ENCODE measurements at regions not wholly inside any gene's neighbourhood (a gene's known extent, or its start where the extent isn't known, plus 50 kb on each side); places are given as distances from the start of the nearest gene placed in this dataset.
"Not testable (repeated sequence)": the region's sequence is repeated elsewhere in the genome, so short reads cannot be mapped to it uniquely, and the experiment has no call there.

DNA sequence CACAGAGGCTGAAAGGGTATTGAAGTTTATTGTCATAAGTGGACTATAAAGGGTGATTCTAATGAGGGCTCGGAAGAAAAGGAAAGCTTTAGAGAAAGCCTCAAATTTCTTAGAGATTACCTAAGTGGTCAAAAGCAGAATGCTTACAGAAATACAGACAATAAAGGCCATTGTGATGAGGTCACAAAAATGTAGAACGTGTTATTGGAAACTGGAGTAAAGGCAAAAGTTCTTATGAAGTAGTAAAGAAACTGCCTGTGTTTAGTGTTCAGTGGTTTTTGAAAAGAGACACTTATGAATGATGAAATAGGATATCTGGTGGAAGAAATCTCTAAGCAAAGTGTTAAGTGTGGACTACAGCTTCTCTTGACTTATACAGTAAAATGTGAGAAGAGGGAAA, 726.9 kb downstream of the DNAH5 start:
- H3K36me3 ChIP-seq (ENCODE audit: insufficient read depth, low read length): no peaks in the 10 kb centered on the region
- no peak overlapping the region for H3K27ac ChIP-seq (ENCODE audit: low read depth, low read length)
- ChIA-PET CTCF (no interaction called here), POLR2A (no interaction called here)
- H3K36me3 Mint-ChIP-seq: no peaks in the 10 kb centered on the region
- no peaks in the 10 kb centered on the region for H3K4me1 ChIP-seq (ENCODE audit: insufficient read depth, low read length)
- H3K4me3 Mint-ChIP-seq: no peak overlapping the region
- no peaks in the 10 kb centered on the region for H3K9me3 ChIP-seq (ENCODE audit: low read length)
- H3K4me1 Mint-ChIP-seq: no peaks in the 10 kb centered on the region
- H3K9me3 Mint-ChIP-seq: peaks cover 0 to 9% (median 0%) of the 10 kb centered on the region in 5 donors
- H3K4me3 ChIP-seq (ENCODE audit: low read length): no peak overlapping the region
- no peak overlapping the region for H3K27ac Mint-ChIP-seq
- no peak for DNase-seq
- no peaks in the 10 kb centered on the region for H3K27me3 ChIP-seq (ENCODE audit: insufficient read depth, low read length, poor library complexity, severe bottlenecking)
- peaks cover 0 to 2% of the 10 kb centered on the region in 2 donors for H3K27me3 Mint-ChIP-seq

DNA sequence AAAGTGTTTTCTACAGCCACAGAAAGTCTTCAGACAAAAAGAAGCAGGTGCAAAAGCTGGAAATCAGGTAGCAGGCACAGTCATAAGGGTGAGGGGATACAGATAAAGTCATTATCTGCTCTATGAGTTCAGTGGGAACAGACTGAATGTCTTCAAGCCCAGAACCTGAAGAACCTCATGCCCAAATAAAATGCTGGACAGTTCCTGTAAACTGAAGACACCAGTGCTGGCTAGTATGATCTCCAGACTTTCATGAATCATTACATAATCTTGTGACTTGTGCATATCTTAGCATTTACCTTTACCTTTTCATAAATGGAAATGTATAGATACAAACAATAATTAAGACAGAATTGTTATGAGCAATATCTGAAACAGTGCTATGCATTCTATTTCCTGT, 728.7 kb downstream of the DNAH5 start:
- no peak for DNase-seq
- H3K27me3 Mint-ChIP-seq: peaks cover 0 to 2% of the 10 kb centered on the region in 2 donors
- Histone ChIP-seq H3K27ac (ENCODE audit: low read depth, low read length) (no peak overlapping the region), H3K4me3 (ENCODE audit: low read length) (no peak overlapping the region), H3K9me3 (ENCODE audit: low read length) (no peaks in the 10 kb centered on the region), H3K4me1 (ENCODE audit: insufficient read depth, low read length) (no peaks in the 10 kb centered on the region), H3K36me3 (ENCODE audit: insufficient read depth, low read length) (no peaks in the 10 kb centered on the region), H3K27me3 (ENCODE audit: insufficient read depth, low read length, poor library complexity, severe bottlenecking) (no peaks in the 10 kb centered on the region)
- ChIA-PET CTCF (no interaction called here), POLR2A (no interaction called here)
- no peak overlapping the region for H3K4me3 Mint-ChIP-seq
- H3K27ac Mint-ChIP-seq: no peak overlapping the region
- no peaks in the 10 kb centered on the region for H3K36me3 Mint-ChIP-seq
- H3K9me3 Mint-ChIP-seq: peaks cover 0 to 4% (median 0%) of the 10 kb centered on the region in 5 donors
- no peaks in the 10 kb centered on the region for H3K4me1 Mint-ChIP-seq

DNA sequence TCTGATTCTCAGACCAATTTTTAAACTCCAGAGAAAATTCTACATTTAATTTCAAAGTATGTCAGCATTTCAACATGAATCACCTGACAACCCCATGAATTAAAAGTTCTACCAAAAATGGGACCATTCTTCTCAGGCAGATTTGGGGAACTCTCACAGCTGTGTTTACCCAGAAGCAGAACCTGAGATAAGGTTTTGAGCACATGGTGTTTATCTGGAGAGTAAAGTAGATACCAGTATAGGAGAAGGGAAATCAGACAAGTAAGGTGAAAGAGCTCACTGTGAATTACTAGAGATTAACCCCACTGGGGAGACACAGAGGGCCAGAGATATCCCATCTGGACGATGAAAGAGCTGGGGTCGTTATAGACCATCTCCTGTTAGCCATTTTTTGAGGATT, 729.1 kb downstream of the DNAH5 start:
- no peak overlapping the region for H3K4me3 Mint-ChIP-seq
- peaks cover 0 to 2% of the 10 kb centered on the region in 2 donors for H3K27me3 Mint-ChIP-seq
- no peaks in the 10 kb centered on the region for H3K36me3 Mint-ChIP-seq
- H3K4me3 ChIP-seq (ENCODE audit: low read length): no peak overlapping the region
- POLR2A ChIA-PET: no interaction called here
- H3K9me3 Mint-ChIP-seq: peaks cover 0 to 4% (median 0%) of the 10 kb centered on the region in 5 donors
- H3K4me1 ChIP-seq (ENCODE audit: insufficient read depth, low read length): no peaks in the 10 kb centered on the region
- no peaks in the 10 kb centered on the region for H3K27me3 ChIP-seq (ENCODE audit: insufficient read depth, low read length, poor library complexity, severe bottlenecking)
- H3K36me3 ChIP-seq (ENCODE audit: insufficient read depth, low read length): no peaks in the 10 kb centered on the region
- no peak overlapping the region for H3K27ac ChIP-seq (ENCODE audit: low read depth, low read length)
- no peaks in the 10 kb centered on the region for H3K9me3 ChIP-seq (ENCODE audit: low read length)
- CTCF ChIA-PET: no interaction called here
- no peak for DNase-seq
- no peaks in the 10 kb centered on the region for H3K4me1 Mint-ChIP-seq
- H3K27ac Mint-ChIP-seq: no peak overlapping the region

DNA sequence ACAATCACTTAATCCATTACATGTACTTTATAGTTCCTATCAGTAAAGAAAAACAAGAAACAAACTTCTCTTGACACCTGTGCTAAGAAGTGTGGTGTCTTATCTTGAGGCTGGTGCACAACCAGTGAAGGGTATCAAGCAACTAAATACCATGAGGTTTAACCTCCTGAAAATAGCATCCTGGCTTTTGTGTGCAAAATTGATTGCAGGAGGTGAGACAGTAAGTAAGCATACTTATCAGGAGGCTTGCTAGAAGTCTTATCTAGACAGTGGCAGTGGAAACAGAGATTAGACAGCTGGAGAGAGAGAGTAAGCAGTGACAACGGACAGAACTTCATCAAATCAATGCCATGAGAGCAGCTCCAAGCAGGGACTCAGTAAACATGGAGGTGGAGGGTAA, 730.3 kb downstream of the DNAH5 start:
- Histone ChIP-seq H3K4me1 (ENCODE audit: insufficient read depth, low read length) (no peaks in the 10 kb centered on the region), H3K9me3 (ENCODE audit: low read length) (no peaks in the 10 kb centered on the region), H3K27me3 (ENCODE audit: insufficient read depth, low read length, poor library complexity, severe bottlenecking) (no peaks in the 10 kb centered on the region), H3K4me3 (ENCODE audit: low read length) (no peak overlapping the region), H3K36me3 (ENCODE audit: insufficient read depth, low read length) (no peaks in the 10 kb centered on the region), H3K27ac (ENCODE audit: low read depth, low read length) (no peak overlapping the region)
- Mint-ChIP-seq H3K4me1 (no peaks in the 10 kb centered on the region), H3K36me3 (no peaks in the 10 kb centered on the region), H3K27me3 (peaks cover 0 to 2% of the 10 kb centered on the region in 2 donors), H3K9me3 (peaks cover 0 to 4% (median 2%) of the 10 kb centered on the region in 5 donors), H3K27ac (no peak overlapping the region), H3K4me3 (no peak overlapping the region)
- CTCF ChIA-PET: no interaction called here
- POLR2A ChIA-PET: no interaction called here
- no peak for DNase-seq

DNA sequence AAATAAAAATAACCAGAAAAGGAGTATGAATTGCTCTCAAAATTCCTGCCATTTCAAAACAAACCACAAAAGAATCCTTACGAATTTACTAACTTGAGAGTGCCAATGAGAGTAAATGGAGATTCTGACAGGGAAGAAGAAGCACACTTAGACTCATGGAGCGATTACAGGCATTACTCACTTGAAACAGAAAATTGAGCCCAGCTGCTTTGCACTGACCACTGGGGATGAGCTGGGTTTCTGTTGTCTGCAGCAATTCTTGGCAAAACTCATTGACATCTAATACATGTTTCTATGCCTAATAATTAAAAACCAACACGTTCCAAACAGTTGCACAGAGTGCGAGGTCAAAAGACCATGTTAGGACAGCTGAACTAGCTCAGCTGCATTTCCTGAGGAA, 731.6 kb downstream of the DNAH5 start:
- Histone ChIP-seq H3K36me3 (ENCODE audit: insufficient read depth, low read length) (no peaks in the 10 kb centered on the region), H3K27ac (ENCODE audit: low read depth, low read length) (no peak overlapping the region), H3K9me3 (ENCODE audit: low read length) (no peaks in the 10 kb centered on the region), H3K4me3 (ENCODE audit: low read length) (no peak overlapping the region), H3K27me3 (ENCODE audit: insufficient read depth, low read length, poor library complexity, severe bottlenecking) (no peaks in the 10 kb centered on the region), H3K4me1 (ENCODE audit: insufficient read depth, low read length) (no peaks in the 10 kb centered on the region)
- no peak overlapping the region for H3K4me3 Mint-ChIP-seq
- ChIA-PET POLR2A (no interaction called here), CTCF (no interaction called here)
- H3K9me3 Mint-ChIP-seq: peaks cover 0 to 4% (median 3%) of the 10 kb centered on the region in 5 donors
- H3K36me3 Mint-ChIP-seq: no peaks in the 10 kb centered on the region
- DNase-seq: no peak
- no peak overlapping the region for H3K27ac Mint-ChIP-seq
- peaks cover 0 to 2% of the 10 kb centered on the region in 2 donors for H3K27me3 Mint-ChIP-seq
- no peaks in the 10 kb centered on the region for H3K4me1 Mint-ChIP-seq

DNA sequence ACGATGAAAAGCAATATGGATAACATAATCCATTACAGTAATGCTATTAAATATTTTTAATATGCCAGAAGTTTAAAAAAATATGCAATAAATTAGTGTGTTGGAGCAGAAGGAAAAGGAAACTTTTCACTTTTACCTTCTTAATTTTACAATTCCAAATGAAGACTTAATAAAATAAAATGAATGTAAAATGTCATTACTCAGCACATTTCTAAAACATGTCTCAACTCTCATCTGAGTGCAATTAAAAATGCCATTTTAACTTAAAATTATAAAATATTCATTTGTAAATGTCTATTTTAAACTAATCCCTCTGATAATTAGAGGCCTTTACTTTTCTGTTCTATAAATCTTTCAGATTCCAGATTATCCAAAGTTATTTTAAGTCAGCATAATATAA, 733.4 kb downstream of the DNAH5 start:
- no peaks in the 10 kb centered on the region for H3K9me3 ChIP-seq (ENCODE audit: low read length)
- H3K27me3 Mint-ChIP-seq: peaks cover 0 to 2% of the 10 kb centered on the region in 2 donors
- DNase-seq: no peak
- no peak overlapping the region for H3K4me3 ChIP-seq (ENCODE audit: low read length)
- H3K36me3 ChIP-seq (ENCODE audit: insufficient read depth, low read length): no peaks in the 10 kb centered on the region
- H3K9me3 Mint-ChIP-seq: peaks cover 0 to 4% (median 3%) of the 10 kb centered on the region in 5 donors
- no peaks in the 10 kb centered on the region for H3K27me3 ChIP-seq (ENCODE audit: insufficient read depth, low read length, poor library complexity, severe bottlenecking)
- H3K27ac ChIP-seq (ENCODE audit: low read depth, low read length): no peak overlapping the region
- H3K27ac Mint-ChIP-seq: no peak overlapping the region
- H3K36me3 Mint-ChIP-seq: no peaks in the 10 kb centered on the region
- H3K4me1 Mint-ChIP-seq: no peaks in the 10 kb centered on the region
- no peaks in the 10 kb centered on the region for H3K4me1 ChIP-seq (ENCODE audit: insufficient read depth, low read length)
- no peak overlapping the region for H3K4me3 Mint-ChIP-seq
- CTCF ChIA-PET: no interaction called here
- POLR2A ChIA-PET: no interaction called here

DNA sequence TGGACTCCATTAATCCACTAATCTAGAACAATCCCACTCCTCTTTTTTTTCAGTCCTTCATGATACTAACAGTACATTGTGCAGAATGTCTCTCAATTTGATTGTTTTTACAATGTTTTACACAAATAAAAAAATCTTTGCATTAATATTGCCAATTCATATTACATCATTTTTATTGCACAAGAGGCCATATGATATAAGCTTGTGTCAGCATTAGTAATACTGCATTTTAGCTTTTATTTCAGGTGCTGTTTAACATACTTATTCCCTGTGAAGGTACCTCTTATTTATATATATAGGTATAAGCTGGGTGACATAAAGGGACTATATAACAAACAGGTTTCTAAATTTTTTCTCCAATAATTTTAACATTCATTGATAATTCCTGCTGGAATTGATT, 737.4 kb downstream of the DNAH5 start:
- Mint-ChIP-seq H3K27me3 (no peaks in the 10 kb centered on the region), H3K4me3 (no peak overlapping the region), H3K27ac (no peak overlapping the region), H3K36me3 (no peaks in the 10 kb centered on the region), H3K9me3 (peaks cover 9 to 15% (median 12%) of the 10 kb centered on the region in 5 donors), H3K4me1 (no peaks in the 10 kb centered on the region)
- H3K9me3 ChIP-seq (ENCODE audit: low read length): no peaks in the 10 kb centered on the region
- H3K36me3 ChIP-seq (ENCODE audit: insufficient read depth, low read length): no peaks in the 10 kb centered on the region
- H3K4me3 ChIP-seq (ENCODE audit: low read length): no peak overlapping the region
- no peak overlapping the region for H3K27ac ChIP-seq (ENCODE audit: low read depth, low read length)
- H3K27me3 ChIP-seq (ENCODE audit: insufficient read depth, low read length, poor library complexity, severe bottlenecking): no peaks in the 10 kb centered on the region
- DNase-seq: no peak
- POLR2A ChIA-PET: no interaction called here
- CTCF ChIA-PET: no interaction called here
- H3K4me1 ChIP-seq (ENCODE audit: insufficient read depth, low read length): no peaks in the 10 kb centered on the region

DNA sequence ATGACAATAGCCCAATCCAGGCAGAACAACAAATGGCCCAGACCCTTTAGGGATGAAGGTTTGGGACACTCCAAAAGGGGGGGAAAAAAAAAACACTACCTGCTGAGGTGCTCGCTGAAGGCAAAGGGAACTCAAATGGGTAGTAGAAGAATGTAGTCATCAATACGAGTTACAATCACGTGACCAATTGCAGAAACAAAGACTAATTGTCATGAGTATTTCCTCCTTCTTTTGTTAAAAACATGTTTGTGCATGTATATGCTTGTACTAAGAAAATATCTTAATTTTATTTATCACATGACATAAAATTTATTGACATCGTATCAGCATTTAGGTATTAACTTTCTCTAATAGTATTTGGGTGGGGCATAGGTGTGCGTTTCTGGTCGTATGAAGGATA, 743.5 kb downstream of the DNAH5 start:
- no peak for DNase-seq
- POLR2A ChIA-PET: no interaction called here

DNA sequence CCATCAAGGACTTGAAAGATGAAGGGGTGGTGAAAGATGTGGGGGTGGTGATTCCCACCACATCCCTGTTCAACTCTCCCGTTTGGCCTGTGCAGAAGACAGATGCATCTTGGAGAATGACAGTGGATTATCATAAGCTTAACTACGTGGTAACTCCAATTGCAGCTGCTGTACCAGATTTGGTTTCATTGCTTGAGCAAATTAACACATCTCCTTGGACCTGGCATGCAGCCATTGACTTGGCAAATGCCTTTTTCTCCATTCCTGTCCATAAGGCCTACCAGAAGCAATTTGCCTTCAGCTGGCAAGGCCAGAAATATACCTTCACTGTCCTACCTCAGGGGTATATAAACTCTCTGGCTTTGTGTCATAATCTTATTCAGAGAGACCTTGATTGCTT, 746.3 kb downstream of the DNAH5 start:
- POLR2A ChIA-PET; H3K4me3 Mint-ChIP-seq; H3K36me3 ChIP-seq (ENCODE audit: insufficient read depth, low read length); H3K4me3 ChIP-seq (ENCODE audit: low read length); CTCF ChIA-PET; H3K9me3 ChIP-seq (ENCODE audit: low read length); H3K27me3 ChIP-seq (ENCODE audit: insufficient read depth, low read length, poor library complexity, severe bottlenecking); DNase-seq; H3K4me1 Mint-ChIP-seq; H3K27ac Mint-ChIP-seq; H3K4me1 ChIP-seq (ENCODE audit: insufficient read depth, low read length); H3K36me3 Mint-ChIP-seq; H3K27me3 Mint-ChIP-seq; H3K27ac ChIP-seq (ENCODE audit: low read depth, low read length): not testable (repeated sequence)
- peaks cover 7 to 39% (median 11%) of the 10 kb centered on the region in 5 donors for H3K9me3 Mint-ChIP-seq

More for the DNA sequence above, 743.5 kb downstream of the DNAH5 start:
- Histone ChIP-seq H3K4me3 (ENCODE audit: low read length) (no peak overlapping the region), H3K9me3 (ENCODE audit: low read length) (no peaks in the 10 kb centered on the region), H3K27me3 (ENCODE audit: insufficient read depth, low read length, poor library complexity, severe bottlenecking) (no peaks in the 10 kb centered on the region), H3K36me3 (ENCODE audit: insufficient read depth, low read length) (no peaks in the 10 kb centered on the region), H3K27ac (ENCODE audit: low read depth, low read length) (no peak overlapping the region), H3K4me1 (ENCODE audit: insufficient read depth, low read length) (no peaks in the 10 kb centered on the region)
- Mint-ChIP-seq H3K27ac (no peak overlapping the region), H3K27me3 (no peaks in the 10 kb centered on the region), H3K4me3 (no peak overlapping the region), H3K36me3 (no peaks in the 10 kb centered on the region), H3K4me1 (no peaks in the 10 kb centered on the region), H3K9me3 (peaks cover 9 to 32% (median 16%) of the 10 kb centered on the region in 5 donors)
- CTCF ChIA-PET: no interaction called here
